ENCODE measurements at regions not wholly inside any gene's neighbourhood (a gene's known extent, or its start where the extent isn't known, plus 50 kb on each side); places are given as distances from the start of the nearest gene placed in this dataset.

DNA sequence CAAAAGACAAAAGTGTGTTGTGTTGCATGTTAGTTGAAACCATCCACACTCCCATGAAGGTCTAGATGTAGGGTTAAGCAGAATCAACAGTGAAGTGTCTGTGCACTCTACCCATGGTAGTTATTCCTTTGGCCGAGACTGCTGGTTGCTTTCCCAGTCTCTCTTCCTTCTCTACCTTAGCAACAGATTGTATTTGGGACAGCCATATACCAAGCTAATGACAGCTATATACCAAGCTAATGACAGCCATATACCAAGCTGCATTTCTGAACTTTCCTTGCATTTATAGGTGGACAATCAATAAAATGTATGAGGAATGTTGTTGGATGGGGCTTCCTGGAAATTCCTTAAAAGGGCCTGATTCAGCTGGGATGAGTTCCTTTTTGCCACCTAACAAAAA lies 80.5 kb upstream of the ENPEP start:
- 60% methylated on average over 1 of the region's 1 CpG for WGBS (ENCODE audit: low lambda C conversion rate)
- H3K4me2 ChIP-seq (ENCODE audit: low read depth, low read length) = no peak overlapping the region
- H2AFZ ChIP-seq (ENCODE audit: low read length) = no peak overlapping the region
- no peaks in the 10 kb centered on the region; a peak in 1 of 5 replicates for H3K27me3 ChIP-seq (ENCODE audit: control insufficient read depth in 1 of 2, insufficient read depth in 2 of 2, low read length in 2 of 2)
- no peaks in the 10 kb centered on the region for H3K79me2 ChIP-seq (ENCODE audit: insufficient read depth, low read length)
- intact Hi-C loops (cut with micrococcal nuclease; ENCODE audit: unreplicated experiment) = no loop called here
- ATAC-seq (no peak), DNase-seq (ENCODE audit: low spot score) (no peak), FAIRE-seq (no peak)
- H3K36me3 ChIP-seq (replicated peaks in 1 of 2; ENCODE audit: control insufficient read depth in 1 of 2, insufficient read depth in 2 of 2, low read length in 2 of 2) = no peaks in the 10 kb centered on the region
- H3K4me1 ChIP-seq (ENCODE audit: insufficient read depth, low read length) = no peaks in the 10 kb centered on the region
- H3K27ac ChIP-seq (ENCODE audit: extremely low read length, insufficient read depth, low read length) = no peak overlapping the region
- H3K9me3 ChIP-seq (ENCODE audit: low read length) = no peaks in the 10 kb centered on the region
- no peak for TF ChIP-seq SIN3B (IDR thresholded peaks at IDR 0.05; ENCODE audit: low read length)
- TF ChIP-seq, protein P1, sequence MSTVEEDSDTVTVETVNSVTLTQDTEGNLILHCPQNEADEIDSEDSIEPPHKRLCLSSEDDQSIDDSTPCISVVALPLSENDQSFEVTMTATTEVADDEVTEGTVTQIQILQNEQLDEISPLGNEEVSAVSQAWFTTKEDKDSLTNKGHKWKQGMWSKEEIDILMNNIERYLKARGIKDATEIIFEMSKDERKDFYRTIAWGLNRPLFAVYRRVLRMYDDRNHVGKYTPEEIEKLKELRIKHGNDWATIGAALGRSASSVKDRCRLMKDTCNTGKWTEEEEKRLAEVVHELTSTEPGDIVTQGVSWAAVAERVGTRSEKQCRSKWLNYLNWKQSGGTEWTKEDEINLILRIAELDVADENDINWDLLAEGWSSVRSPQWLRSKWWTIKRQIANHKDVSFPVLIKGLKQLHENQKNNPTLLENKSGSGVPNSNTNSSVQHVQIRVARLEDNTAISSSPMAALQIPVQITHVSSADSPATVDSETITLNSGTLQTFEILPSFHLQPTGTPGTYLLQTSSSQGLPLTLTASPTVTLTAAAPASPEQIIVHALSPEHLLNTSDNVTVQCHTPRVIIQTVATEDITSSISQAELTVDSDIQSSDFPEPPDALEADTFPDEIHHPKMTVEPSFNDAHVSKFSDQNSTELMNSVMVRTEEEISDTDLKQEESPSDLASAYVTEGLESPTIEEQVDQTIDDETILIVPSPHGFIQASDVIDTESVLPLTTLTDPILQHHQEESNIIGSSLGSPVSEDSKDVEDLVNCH (CRISPR knock-in tag; IDR thresholded peaks at IDR 0.05) = no peak
- in situ Hi-C loops (cut with HindIII; ENCODE audit: extremely low pct_ligation_motif_present, low pct_unique_long_range_greater_than_20kb) = no loop called here
- CTCF ChIA-PET (ENCODE audit: low intra/inter-chr PET ratio, low total read pairs) = no interaction called here
- POLR2A ChIA-PET = no interaction called here
- H3K9ac ChIP-seq (ENCODE audit: insufficient read depth, low read depth, low read length) = no peak overlapping the region
- no peak overlapping the region for H3K4me3 ChIP-seq (replicated peaks in 1 of 3; ENCODE audit: insufficient read depth in 1 of 3, low read depth in 2 of 3, low read length in 3 of 3)
- no TSS peak for BruUV-seq (replicated peaks)
- H4K20me1 ChIP-seq (ENCODE audit: insufficient read depth, low read length) = no peaks in the 10 kb centered on the region

DNA sequence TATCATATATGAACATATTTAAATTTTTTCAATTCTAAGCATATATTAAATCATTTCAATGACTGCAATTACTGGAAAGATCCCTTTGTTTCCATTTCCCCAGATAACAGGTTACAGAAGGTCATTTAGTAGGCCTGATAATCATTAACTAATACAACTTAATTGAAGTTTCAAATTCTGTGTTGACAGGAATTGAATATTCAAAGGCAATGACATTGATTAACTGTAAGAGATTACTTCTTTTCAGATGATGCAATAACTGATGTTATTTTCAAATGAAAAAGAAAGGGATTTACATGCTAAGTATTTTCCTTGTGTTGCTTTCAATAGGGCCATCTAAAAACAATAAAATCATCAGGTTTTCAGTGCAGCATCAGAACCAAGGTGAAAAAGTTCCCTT lies 81.1 kb upstream of the ENPEP start:
- TF ChIP-seq CEBPB (IDR thresholded peaks at IDR 0.05; ENCODE audit: borderline replicate concordance, low read depth, low read length) (peak; percentile 28; the same call in 1 of the 2 replicates), ATF7 (IDR thresholded peaks at IDR 0.05) (peak; percentile 66; the same call in 1 of the 2 replicates), ATF7 (CRISPR knock-in tag; IDR thresholded peaks at IDR 0.05) (no peak), KLF6 (CRISPR knock-in tag; IDR thresholded peaks at IDR 0.05) (no peak), ZNF44 (CRISPR knock-in tag; IDR thresholded peaks at IDR 0.05) (no peak), ZNF264 (CRISPR knock-in tag; IDR thresholded peaks at IDR 0.05) (no peak), EHMT2 (IDR thresholded peaks at IDR 0.05; ENCODE audit: borderline replicate concordance, low read depth, low read length) (no peak)
- no peaks in the 10 kb centered on the region; a peak in 1 of 5 replicates for H3K27me3 ChIP-seq (ENCODE audit: control insufficient read depth in 1 of 2, insufficient read depth in 2 of 2, low read length in 2 of 2)
- POLR2A ChIA-PET = no interaction called here
- CTCF ChIA-PET (ENCODE audit: low intra/inter-chr PET ratio, low total read pairs) = no interaction called here
- FAIRE-seq (no peak), ATAC-seq (no peak), DNase-seq (ENCODE audit: low spot score) (no peak)
- intact Hi-C loops (cut with micrococcal nuclease; ENCODE audit: unreplicated experiment) = no loop called here
- no peaks in the 10 kb centered on the region for H3K36me3 ChIP-seq (replicated peaks in 1 of 2; ENCODE audit: control insufficient read depth in 1 of 2, insufficient read depth in 2 of 2, low read length in 2 of 2)
- H3K27ac ChIP-seq (ENCODE audit: extremely low read length, insufficient read depth, low read length) = no peak overlapping the region
- no peak overlapping the region for H3K4me3 ChIP-seq (replicated peaks in 1 of 3; ENCODE audit: insufficient read depth in 1 of 3, low read depth in 2 of 3, low read length in 3 of 3)
- BruUV-seq (replicated peaks) = no TSS peak
- H2AFZ ChIP-seq (ENCODE audit: low read length) = no peak overlapping the region
- in situ Hi-C loops (cut with HindIII; ENCODE audit: extremely low pct_ligation_motif_present, low pct_unique_long_range_greater_than_20kb) = no loop called here
- H3K9ac ChIP-seq (ENCODE audit: insufficient read depth, low read depth, low read length) = no peak overlapping the region
- no peaks in the 10 kb centered on the region for H3K79me2 ChIP-seq (ENCODE audit: insufficient read depth, low read length)
- H3K4me2 ChIP-seq (ENCODE audit: low read depth, low read length) = no peak overlapping the region
- no peaks in the 10 kb centered on the region for H4K20me1 ChIP-seq (ENCODE audit: insufficient read depth, low read length)
- no peaks in the 10 kb centered on the region for H3K4me1 ChIP-seq (ENCODE audit: insufficient read depth, low read length)
- no peaks in the 10 kb centered on the region for H3K9me3 ChIP-seq (ENCODE audit: low read length)

All from HepG2 (cell line).